GM12878 (cell line): ENCODE measurements at regions not wholly inside any gene's neighbourhood (a gene's known extent, or its start where the extent isn't known, plus 50 kb on each side); places are given as distances from the start of the nearest gene placed in this dataset.

Source experiments
- ATAC-seq: fragments of 200-7000 bp; cut with Tn5 transposase; 3 replicates; pipeline ENCODE4 v1.9.1; 2020; ENCODE audit warnings: mild to moderate bottlenecking, moderate library complexity
- BruUV-seq: library from RNA; stranded (reverse); fragments of 400-500 nt; replicated peaks from 2 replicates; lab custom pipeline; 2021; lab: Mats Ljungman, UMichigan
- CTCF ChIA-PET: fragments of 300-600 bp; sonication (Branson Sonifier 250); formaldehyde crosslinking; extraction: SDS; loops from one replicate; lab custom pipeline; 2021; ENCODE audit warnings: inconsistent platforms; lab: Yijun Ruan, JAX
- POLR2A ChIA-PET: fragments of 350-600 bp; formaldehyde crosslinking; extraction: SDS; loops from one replicate; lab custom pipeline; 2021; ENCODE audit warnings: inconsistent platforms; lab: Charles Lee
- RAD21 ChIA-PET: fragments of 300-600 bp; sonication (Branson Sonifier 250); formaldehyde crosslinking; loops from one replicate; lab custom pipeline; 2023; ENCODE audit warnings: antibody characterized with exemption; ENCODE audit not compliant: unreplicated experiment; lab: Charles Lee
- SMC1A ChIA-PET: fragments of 300-600 bp; sonication (Branson Sonifier 250); formaldehyde crosslinking; loops from one replicate; lab custom pipeline; 2023; ENCODE audit not compliant: unreplicated experiment, uncharacterized antibody; lab: Charles Lee
- DNase-seq: peaks from one replicate; pipeline ENCODE4 v3.0.0-alpha.2; 2011; ENCODE audit warnings: low read depth, low spot score
- FAIRE-seq: peaks from 3 replicates; lab custom pipeline; 2011; peaks lifted over from hg19 to GRCh38; lab: Jason Lieb, UNC
- H2AFZ ChIP-seq: 2 replicates; pipeline ENCODE4 v1.6.0; 2011; ENCODE audit warnings: low read depth, low read length, control low read depth; ENCODE audit not compliant: control insufficient read depth
- H3K27ac ChIP-seq: 2 replicates; pipeline ENCODE4 v1.5.1; 2011; ENCODE audit warnings: control low read depth; ENCODE audit not compliant: control insufficient read depth, insufficient read depth
- H3K27me3 ChIP-seq, 2 experiments: replicated peaks in 1 of 2; 2 replicates each; pipeline versions ENCODE4 v1.6.0 to v1.6.1; 2011; ENCODE audit warnings: low read length in 1 of 2; ENCODE audit not compliant: control insufficient read depth in 2 of 2, insufficient read depth in 2 of 2
- H3K36me3 ChIP-seq, 2 experiments: 2 replicates each; pipeline ENCODE4 v1.5.1; 2011; ENCODE audit warnings: low read length in 1 of 2; ENCODE audit not compliant: control insufficient read depth in 2 of 2, insufficient read depth in 2 of 2
- H3K4me1 ChIP-seq: 2 replicates; pipeline ENCODE4 v1.6.1; 2011; ENCODE audit warnings: mild to moderate bottlenecking, low read length, moderate library complexity, mixed read lengths; ENCODE audit not compliant: control insufficient read depth, insufficient read depth
- H3K4me2 ChIP-seq: 2 replicates; pipeline ENCODE4 v1.6.0; 2011; ENCODE audit warnings: control low read depth; ENCODE audit not compliant: control insufficient read depth, insufficient read depth
- H3K4me3 ChIP-seq: fragments of 200-600 bp; sonication (generic); 2 replicates; pipeline ENCODE4 v1.5.1; 2016
- H3K79me2 ChIP-seq: 2 replicates; pipeline ENCODE4 v1.6.0; 2011; ENCODE audit warnings: low read length; ENCODE audit not compliant: control insufficient read depth, insufficient read depth
- H3K9ac ChIP-seq: 2 replicates; pipeline ENCODE4 v1.8.0; 2011; ENCODE audit warnings: low read length, control low read depth, mixed read lengths; ENCODE audit not compliant: control insufficient read depth, insufficient read depth
- H3K9me3 ChIP-seq: replicated peaks from 3 replicates; pipeline ENCODE4 v1.5.1; 2011; ENCODE audit warnings: mild to moderate bottlenecking, low read length; ENCODE audit not compliant: control insufficient read depth, insufficient read depth
- H4K20me1 ChIP-seq: 2 replicates; pipeline ENCODE4 v1.6.0; 2011; ENCODE audit not compliant: control insufficient read depth, insufficient read depth
- BACH1 ChIP-seq: fragments of 450-650 bp; IDR thresholded peaks from 2 replicates; pipeline ENCODE4 v1.6.1; 2017; ENCODE audit warnings: mild to moderate bottlenecking, borderline replicate concordance
- CBX3 ChIP-seq: fragments of 200-600 bp; sonication (generic); IDR thresholded peaks from 2 replicates; pipeline ENCODE4 v1.6.1; 2016; ENCODE audit warnings: low read depth, borderline replicate concordance
- CEBPB ChIP-seq, 2 experiments: fragments of 150-350 bp in 1 of 2; IDR thresholded peaks; 2 replicates each; pipeline ENCODE4 v1.6.1; 2012 to 2014; ENCODE audit warnings: low read depth in 2 of 2, low read length in 2 of 2, borderline replicate concordance in 1 of 2, inconsistent platforms in 1 of 2
- EP300 ChIP-seq, 2 experiments: fragments of 150-350 bp in 1 of 2; IDR thresholded peaks; 2 replicates each; pipeline ENCODE4 v1.6.1; 2011 to 2012; ENCODE audit warnings: low read depth in 2 of 2, low read length in 2 of 2, borderline replicate concordance in 1 of 2, improper control_type of control experiment in 1 of 2, inconsistent platforms in 1 of 2; ENCODE audit not compliant: control insufficient read depth in 1 of 2
- JUND ChIP-seq: IDR thresholded peaks from 2 replicates; pipeline ENCODE4 v1.6.1; 2012; ENCODE audit warnings: low read depth, mild to moderate bottlenecking, low read length, improper control_type of control experiment, moderate library complexity
- KAT2A ChIP-seq: conservative IDR thresholded peaks from 2 replicates; pipeline ENCODE4 v1.6.1; 2011; ENCODE audit warnings: low read depth, low read length; ENCODE audit not compliant: control insufficient read depth
- MTA2 ChIP-seq: fragments of 450-650 bp; IDR thresholded peaks from 2 replicates; pipeline ENCODE4 v1.6.1; 2016; ENCODE audit warnings: low read depth, mild to moderate bottlenecking, moderate library complexity
- RAD51 ChIP-seq: fragments of 450-650 bp; IDR thresholded peaks from 2 replicates; pipeline ENCODE4 v1.6.1; 2016; ENCODE audit warnings: moderate library complexity, mild to moderate bottlenecking, inconsistent platforms
- RELA ChIP-seq: fragments of 450-650 bp; IDR thresholded peaks from 2 replicates; pipeline ENCODE4 v1.8.0; 2014; ENCODE audit warnings: borderline replicate concordance; ENCODE audit not compliant: partially characterized antibody
- SIN3A ChIP-seq: IDR thresholded peaks from 2 replicates; pipeline ENCODE4 v1.6.1; 2012; ENCODE audit warnings: low read depth, low read length, improper control_type of control experiment
- SIX5 ChIP-seq: IDR thresholded peaks from 2 replicates; pipeline ENCODE4 v1.6.1; 2011; ENCODE audit warnings: mild to moderate bottlenecking, low read depth, low read length, moderate library complexity; ENCODE audit not compliant: severe bottlenecking
- SMAD1 ChIP-seq: fragments of 450-650 bp; IDR thresholded peaks from 2 replicates; pipeline ENCODE4 v1.6.1; 2018; ENCODE audit warnings: mild to moderate bottlenecking, low read depth; ENCODE audit not compliant: partially characterized antibody
- SPI1 ChIP-seq: IDR thresholded peaks from 2 replicates; pipeline ENCODE4 v1.6.1; 2011; ENCODE audit warnings: low read depth, mild to moderate bottlenecking, low read length, moderate library complexity, borderline replicate concordance; ENCODE audit not compliant: insufficient read depth
- WGBS: methylation state at CpG from one replicate; pipeline ENCODE4 v1.1.6; 2016; ENCODE audit warnings: low lambda C conversion rate; ENCODE audit not compliant: insufficient replicate concordance, insufficient coverage; ENCODE audit errors: missing lambda C conversion rate; 5-methylcytosine and 5-hydroxymethylcytosine counted together
- in situ Hi-C: fragments of 300-500 bp; cut with MboI; formaldehyde crosslinking; loops from 9 replicates; pipeline ENCODE4 v1.14.3; 2018; ENCODE audit warnings: mixed read lengths
- intact Hi-C: fragments of 100-400 bp; cut with micrococcal nuclease; formaldehyde crosslinking; loops from one replicate; pipeline ENCODE4 v1.14.2; 2022; ENCODE audit not compliant: unreplicated experiment
- TF ChIP-seq, protein P1 (sequence below): fragments of 450-650 bp; IDR thresholded peaks from 2 replicates; pipeline ENCODE4 v1.6.1; 2016; ENCODE audit warnings: mild to moderate bottlenecking, moderate library complexity, borderline replicate concordance
- TF ChIP-seq, protein P2 (sequence below): IDR thresholded peaks from 2 replicates; pipeline ENCODE4 v1.6.1; 2012; ENCODE audit warnings: low read depth, low read length, improper control_type of control experiment
- TF ChIP-seq, protein P3 (sequence below): fragments of 450-650 bp; IDR thresholded peaks from 2 replicates; pipeline ENCODE4 v1.6.1; 2017; ENCODE audit warnings: mild to moderate bottlenecking, moderate library complexity

DNA sequence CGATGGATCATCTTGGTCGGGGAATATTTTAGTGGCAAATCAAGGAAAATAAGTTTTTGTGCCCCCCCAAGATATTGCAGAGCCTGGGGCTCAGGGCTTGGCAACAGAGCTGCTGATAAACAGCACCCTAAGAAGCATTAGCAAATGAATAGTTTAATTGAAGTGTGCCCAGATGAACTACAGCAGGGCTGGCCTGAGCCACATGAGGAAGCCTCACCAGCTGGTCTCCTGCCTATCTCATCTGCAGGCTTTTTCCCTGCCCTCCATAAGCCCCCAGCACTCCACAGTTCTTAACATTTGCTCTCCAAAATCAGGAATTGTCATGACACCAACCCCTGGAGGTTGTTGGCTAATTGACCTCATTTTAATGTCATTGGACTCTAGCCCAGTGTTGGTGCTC lies 480.2 kb downstream of the HS3ST3B1 start:
- POLR2A ChIA-PET = no interaction called here
- RAD21 ChIA-PET = no interaction called here
- SMC1A ChIA-PET = no interaction called here
- no peak overlapping the region for H3K4me3 ChIP-seq
- no peaks in the 10 kb centered on the region for H3K4me1 ChIP-seq
- intact Hi-C loops (no loop called here), in situ Hi-C loops (no loop called here)
- H3K9me3 ChIP-seq = no peaks in the 10 kb centered on the region; the same call in 2 of the 3 replicates
- H3K4me2 ChIP-seq = no peak overlapping the region
- H3K9ac ChIP-seq = no peak overlapping the region
- CTCF ChIA-PET = no interaction called here
- no peaks in the 10 kb centered on the region for H3K36me3 ChIP-seq
- no peaks in the 10 kb centered on the region for H4K20me1 ChIP-seq
- ATAC-seq (no peak), DNase-seq (no peak), FAIRE-seq (no peak)
- WGBS = 0% methylated on average over 2 of the region's 2 CpGs
- H2AFZ ChIP-seq = no peak overlapping the region
- no peaks in the 10 kb centered on the region for H3K27me3 ChIP-seq
- no peaks in the 10 kb centered on the region for H3K79me2 ChIP-seq
- H3K27ac ChIP-seq = no peak overlapping the region
- BruUV-seq = no TSS peak
- TF ChIP-seq CBX3 (no peak), RAD51 (no peak), RELA (no peak), JUND (no peak), SPI1 (no peak), KAT2A (no peak), CEBPB (IDR thresholded peaks at IDR 0.05; ENCODE audit: borderline replicate concordance in 1 of 2, low read depth in 2 of 2, low read length in 2 of 2) (no peak), MTA2 (no peak), SMAD1 (no peak), SIN3A (no peak), SIX5 (no peak), EP300 (IDR thresholded peaks at IDR 0.05; ENCODE audit: borderline replicate concordance in 1 of 2, control insufficient read depth in 1 of 2, low read depth in 2 of 2, low read length in 2 of 2) (no peak), BACH1 (no peak)
- TF ChIP-seq, protein P1, sequence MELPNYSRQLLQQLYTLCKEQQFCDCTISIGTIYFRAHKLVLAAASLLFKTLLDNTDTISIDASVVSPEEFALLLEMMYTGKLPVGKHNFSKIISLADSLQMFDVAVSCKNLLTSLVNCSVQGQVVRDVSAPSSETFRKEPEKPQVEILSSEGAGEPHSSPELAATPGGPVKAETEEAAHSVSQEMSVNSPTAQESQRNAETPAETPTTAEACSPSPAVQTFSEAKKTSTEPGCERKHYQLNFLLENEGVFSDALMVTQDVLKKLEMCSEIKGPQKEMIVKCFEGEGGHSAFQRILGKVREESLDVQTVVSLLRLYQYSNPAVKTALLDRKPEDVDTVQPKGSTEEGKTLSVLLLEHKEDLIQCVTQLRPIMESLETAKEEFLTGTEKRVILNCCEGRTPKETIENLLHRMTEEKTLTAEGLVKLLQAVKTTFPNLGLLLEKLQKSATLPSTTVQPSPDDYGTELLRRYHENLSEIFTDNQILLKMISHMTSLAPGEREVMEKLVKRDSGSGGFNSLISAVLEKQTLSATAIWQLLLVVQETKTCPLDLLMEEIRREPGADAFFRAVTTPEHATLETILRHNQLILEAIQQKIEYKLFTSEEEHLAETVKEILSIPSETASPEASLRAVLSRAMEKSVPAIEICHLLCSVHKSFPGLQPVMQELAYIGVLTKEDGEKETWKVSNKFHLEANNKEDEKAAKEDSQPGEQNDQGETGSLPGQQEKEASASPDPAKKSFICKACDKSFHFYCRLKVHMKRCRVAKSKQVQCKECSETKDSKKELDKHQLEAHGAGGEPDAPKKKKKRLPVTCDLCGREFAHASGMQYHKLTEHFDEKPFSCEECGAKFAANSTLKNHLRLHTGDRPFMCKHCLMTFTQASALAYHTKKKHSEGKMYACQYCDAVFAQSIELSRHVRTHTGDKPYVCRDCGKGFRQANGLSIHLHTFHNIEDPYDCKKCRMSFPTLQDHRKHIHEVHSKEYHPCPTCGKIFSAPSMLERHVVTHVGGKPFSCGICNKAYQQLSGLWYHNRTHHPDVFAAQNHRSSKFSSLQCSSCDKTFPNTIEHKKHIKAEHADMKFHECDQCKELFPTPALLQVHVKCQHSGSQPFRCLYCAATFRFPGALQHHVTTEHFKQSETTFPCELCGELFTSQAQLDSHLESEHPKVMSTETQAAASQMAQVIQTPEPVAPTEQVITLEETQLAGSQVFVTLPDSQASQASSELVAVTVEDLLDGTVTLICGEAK = no peak
- TF ChIP-seq, protein P2, sequence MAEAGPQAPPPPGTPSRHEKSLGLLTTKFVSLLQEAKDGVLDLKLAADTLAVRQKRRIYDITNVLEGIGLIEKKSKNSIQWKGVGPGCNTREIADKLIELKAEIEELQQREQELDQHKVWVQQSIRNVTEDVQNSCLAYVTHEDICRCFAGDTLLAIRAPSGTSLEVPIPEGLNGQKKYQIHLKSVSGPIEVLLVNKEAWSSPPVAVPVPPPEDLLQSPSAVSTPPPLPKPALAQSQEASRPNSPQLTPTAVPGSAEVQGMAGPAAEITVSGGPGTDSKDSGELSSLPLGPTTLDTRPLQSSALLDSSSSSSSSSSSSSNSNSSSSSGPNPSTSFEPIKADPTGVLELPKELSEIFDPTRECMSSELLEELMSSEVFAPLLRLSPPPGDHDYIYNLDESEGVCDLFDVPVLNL = no peak
- TF ChIP-seq, protein P3, sequence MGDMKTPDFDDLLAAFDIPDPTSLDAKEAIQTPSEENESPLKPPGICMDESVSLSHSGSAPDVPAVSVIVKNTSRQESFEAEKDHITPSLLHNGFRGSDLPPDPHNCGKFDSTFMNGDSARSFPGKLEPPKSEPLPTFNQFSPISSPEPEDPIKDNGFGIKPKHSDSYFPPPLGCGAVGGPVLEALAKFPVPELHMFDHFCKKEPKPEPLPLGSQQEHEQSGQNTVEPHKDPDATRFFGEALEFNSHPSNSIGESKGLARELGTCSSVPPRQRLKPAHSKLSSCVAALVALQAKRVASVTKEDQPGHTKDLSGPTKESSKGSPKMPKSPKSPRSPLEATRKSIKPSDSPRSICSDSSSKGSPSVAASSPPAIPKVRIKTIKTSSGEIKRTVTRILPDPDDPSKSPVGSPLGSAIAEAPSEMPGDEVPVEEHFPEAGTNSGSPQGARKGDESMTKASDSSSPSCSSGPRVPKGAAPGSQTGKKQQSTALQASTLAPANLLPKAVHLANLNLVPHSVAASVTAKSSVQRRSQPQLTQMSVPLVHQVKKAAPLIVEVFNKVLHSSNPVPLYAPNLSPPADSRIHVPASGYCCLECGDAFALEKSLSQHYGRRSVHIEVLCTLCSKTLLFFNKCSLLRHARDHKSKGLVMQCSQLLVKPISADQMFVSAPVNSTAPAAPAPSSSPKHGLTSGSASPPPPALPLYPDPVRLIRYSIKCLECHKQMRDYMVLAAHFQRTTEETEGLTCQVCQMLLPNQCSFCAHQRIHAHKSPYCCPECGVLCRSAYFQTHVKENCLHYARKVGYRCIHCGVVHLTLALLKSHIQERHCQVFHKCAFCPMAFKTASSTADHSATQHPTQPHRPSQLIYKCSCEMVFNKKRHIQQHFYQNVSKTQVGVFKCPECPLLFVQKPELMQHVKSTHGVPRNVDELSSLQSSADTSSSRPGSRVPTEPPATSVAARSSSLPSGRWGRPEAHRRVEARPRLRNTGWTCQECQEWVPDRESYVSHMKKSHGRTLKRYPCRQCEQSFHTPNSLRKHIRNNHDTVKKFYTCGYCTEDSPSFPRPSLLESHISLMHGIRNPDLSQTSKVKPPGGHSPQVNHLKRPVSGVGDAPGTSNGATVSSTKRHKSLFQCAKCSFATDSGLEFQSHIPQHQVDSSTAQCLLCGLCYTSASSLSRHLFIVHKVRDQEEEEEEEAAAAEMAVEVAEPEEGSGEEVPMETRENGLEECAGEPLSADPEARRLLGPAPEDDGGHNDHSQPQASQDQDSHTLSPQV = no peak
